HL-60 (cell line): ENCODE measurements at regions not wholly inside any gene's neighbourhood (a gene's known extent, or its start where the extent isn't known, plus 50 kb on each side); places are given as distances from the start of the nearest gene placed in this dataset.

Experiments used
- CTCF ChIP-seq: IDR thresholded peaks from one replicate; pipeline ENCODE4 v1.5.1; 2011; ENCODE audit warnings: low read length, control low read depth, inconsistent platforms; ENCODE audit not compliant: insufficient read depth
- POLR2AphosphoS5 ChIP-seq: IDR thresholded peaks from 2 replicates; pipeline ENCODE4 v1.6.1; 2012; ENCODE audit warnings: low read depth

- no peak for TF ChIP-seq CTCF
- TF ChIP-seq POLR2AphosphoS5, result no peak
These were observed 675.0 kb upstream of the ANKRD30A start for GRCh38 chr10:36450380-36450779.
